Pons (tissue), 1 donor: ENCODE measurements at regions not wholly inside any gene's neighbourhood (a gene's known extent, or its start where the extent isn't known, plus 50 kb on each side); places are given as distances from the start of the nearest gene placed in this dataset.
"Not testable (repeated sequence)": the region's sequence is repeated elsewhere in the genome, so short reads cannot be mapped to it uniquely, and the experiment has no call there.

Experiments
- DNase-seq: peaks from one replicate; pipeline ENCODE4 v3.0.0-alpha.2; 2016; ENCODE audit warnings: low spot score

GRCh38 chr16:15307184-15307583, 70.9 kb downstream of the NPIPA5 start:
- not testable (repeated sequence) for DNase-seq

DNA sequence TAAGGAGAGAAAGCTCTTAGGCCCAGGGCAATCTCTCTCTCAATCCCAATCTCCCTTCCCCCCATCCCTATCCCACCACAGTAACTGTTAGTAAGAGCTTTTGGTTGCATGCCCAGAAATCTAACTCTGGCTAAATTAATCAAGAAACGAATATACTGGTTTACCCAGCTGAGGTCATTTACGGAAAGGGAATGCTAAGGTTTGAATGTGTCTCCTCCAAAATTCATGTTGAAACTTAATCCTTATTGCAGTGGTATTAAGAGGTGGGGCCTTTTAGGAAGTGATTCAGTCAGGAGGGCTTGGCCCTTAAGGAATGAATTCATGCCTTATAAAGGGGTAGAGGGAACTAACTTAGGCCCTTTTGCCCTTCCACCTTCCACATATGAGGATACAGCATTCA, 72.2 kb downstream of the NPIPA5 start:
- not testable (repeated sequence) for DNase-seq

GRCh38 chr16:15303667-15304324, 74.3 kb downstream of the NPIPA5 start:
- DNase-seq: not testable (repeated sequence)

- not testable (repeated sequence) for DNase-seq
These were observed 81.0 kb downstream of the NPIPA5 start for GRCh38 chr16:15297104-15297503.

GRCh38 chr16:15274796-15275195, 103.3 kb downstream of the NPIPA5 start:
- peak; percentile 2 for DNase-seq

GRCh38 chr16:15273964-15274363, 104.1 kb downstream of the NPIPA5 start:
- not testable (repeated sequence) for DNase-seq

DNA sequence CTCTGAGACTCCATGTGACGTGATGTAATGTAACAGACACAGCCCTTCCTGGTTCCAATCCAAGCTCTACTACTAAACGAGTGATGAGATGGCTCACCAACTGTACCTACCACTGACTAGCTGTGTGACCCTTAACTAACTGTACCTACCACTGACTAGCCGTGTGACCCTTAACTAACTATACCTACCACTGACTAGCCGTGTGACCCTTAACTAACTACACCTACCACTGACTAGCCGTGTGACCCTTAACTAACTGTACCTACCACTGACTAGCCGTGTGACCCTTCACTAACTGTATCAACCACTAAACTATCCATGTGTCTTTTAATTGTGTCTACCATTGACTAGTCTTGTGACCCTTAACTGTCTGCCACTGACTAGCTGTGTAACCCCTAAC, 111.2 kb downstream of the NPIPA5 start:
- not testable (repeated sequence) for DNase-seq

DNA sequence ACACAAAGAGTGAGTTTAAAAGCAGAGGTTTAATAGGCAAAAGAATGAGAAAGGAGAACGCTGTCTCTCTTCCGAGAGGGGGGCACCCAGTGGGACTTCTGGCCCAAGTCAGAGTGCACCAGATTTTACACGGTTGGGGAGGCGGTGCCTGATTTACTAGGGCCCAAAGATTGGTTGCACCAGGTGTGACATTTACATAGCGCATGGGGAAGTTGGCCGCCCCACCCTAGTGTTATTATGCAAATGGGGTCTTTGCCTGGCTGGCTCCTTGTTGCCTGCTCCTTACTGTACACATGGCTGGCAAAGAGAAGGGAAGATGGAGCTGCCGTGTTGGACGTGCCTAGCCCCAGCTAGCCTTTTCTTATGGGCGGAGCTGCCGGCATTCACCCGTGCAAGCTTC, 115.9 kb downstream of the NPIPA5 start:
- DNase-seq: not testable (repeated sequence)

DNA sequence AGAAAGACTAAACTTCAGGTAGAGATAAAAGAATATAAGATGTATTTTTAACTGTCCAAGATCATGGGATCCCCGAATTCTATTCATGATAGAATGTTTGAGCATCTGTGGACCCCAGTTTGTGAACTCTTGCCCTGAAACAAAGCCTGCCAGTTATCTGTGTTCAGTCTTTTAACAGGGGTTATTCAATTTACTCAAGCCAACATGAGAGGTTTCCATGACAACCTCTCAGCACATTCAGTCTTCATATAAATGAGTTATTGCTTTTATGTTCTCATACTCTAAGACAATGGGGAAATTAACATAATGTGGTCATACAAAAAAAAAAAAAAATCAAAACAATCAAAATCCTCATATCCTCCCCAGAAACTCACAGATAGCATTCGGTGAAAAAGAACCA, 130.1 kb downstream of the NPIPA5 start:
- not testable (repeated sequence) for DNase-seq

- DNase-seq: not testable (repeated sequence)
These were observed 141.3 kb downstream of the NPIPA5 start for GRCh38 chr16:15236674-15237323.

GRCh38 chr16:15235140-15235539, 141.1 kb upstream of the RRN3 start:
- DNase-seq: not testable (repeated sequence)

- DNase-seq: not testable (repeated sequence)
These were observed 140.6 kb upstream of the RRN3 start for GRCh38 chr16:15234702-15235101.

DNA sequence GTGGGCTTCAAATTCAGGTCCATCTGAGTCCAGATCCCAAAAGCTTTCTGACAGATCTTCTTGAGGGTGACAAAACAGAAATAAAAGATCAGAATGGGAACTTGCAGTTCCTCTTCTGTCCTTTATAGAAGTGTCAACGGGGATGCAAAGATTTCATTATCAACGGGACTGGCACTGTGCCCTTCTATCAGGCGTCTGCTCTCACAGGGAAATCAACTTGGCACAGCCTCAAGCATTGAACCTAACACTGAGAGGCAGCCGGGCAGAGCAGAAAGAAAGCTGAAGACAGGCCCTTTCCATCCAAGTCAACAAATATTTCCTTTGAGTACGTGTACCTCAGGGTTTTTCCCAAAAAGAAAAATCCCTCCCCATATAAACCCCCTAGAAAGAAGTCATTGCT, 136.4 kb upstream of the RRN3 start:
- not testable (repeated sequence) for DNase-seq

DNA sequence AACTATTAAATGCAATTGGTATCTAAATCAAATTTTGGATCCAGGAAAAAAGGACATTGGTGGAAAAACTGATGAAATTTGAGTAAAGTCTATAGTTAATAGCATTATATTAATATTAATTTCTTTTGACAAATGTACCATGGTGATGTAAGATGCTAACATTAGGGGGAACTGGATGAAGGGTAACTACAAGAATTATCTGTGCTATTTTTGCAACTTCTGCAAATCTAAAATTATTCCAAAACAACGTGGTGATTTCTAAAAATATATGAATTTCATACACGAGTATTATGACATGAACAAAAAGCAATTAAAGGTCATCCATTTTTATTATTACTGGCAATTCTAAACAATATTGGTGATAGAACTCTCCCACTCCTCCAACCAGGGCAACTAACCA, 135.6 kb upstream of the RRN3 start:
- DNase-seq: not testable (repeated sequence)

- not testable (repeated sequence) for DNase-seq
These were observed 130.6 kb upstream of the RRN3 start for GRCh38 chr16:15224651-15225050.

DNA sequence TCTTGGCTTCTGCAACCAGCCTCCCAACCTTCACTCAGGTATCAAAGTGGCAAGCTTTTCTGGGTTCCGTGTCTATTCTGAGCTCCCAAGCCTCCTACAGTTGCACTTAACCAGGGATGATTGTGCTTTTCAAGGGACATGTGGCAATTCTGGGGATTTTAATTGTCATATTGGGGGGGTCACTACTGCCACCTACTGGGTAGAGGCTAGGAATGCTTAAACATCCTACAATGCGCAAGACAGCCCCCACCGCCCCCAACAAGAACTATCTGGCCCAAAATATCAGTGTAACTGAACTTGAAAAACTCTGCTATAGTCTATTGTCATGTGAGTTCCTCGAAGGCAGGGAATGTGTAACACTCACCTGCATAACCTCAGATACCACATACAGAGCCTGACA, 129.3 kb upstream of the RRN3 start:
- DNase-seq: not testable (repeated sequence)

- DNase-seq: peak; percentile 19
These were observed 125.9 kb upstream of the RRN3 start for GRCh38 chr16:15219679-15220615.

DNA sequence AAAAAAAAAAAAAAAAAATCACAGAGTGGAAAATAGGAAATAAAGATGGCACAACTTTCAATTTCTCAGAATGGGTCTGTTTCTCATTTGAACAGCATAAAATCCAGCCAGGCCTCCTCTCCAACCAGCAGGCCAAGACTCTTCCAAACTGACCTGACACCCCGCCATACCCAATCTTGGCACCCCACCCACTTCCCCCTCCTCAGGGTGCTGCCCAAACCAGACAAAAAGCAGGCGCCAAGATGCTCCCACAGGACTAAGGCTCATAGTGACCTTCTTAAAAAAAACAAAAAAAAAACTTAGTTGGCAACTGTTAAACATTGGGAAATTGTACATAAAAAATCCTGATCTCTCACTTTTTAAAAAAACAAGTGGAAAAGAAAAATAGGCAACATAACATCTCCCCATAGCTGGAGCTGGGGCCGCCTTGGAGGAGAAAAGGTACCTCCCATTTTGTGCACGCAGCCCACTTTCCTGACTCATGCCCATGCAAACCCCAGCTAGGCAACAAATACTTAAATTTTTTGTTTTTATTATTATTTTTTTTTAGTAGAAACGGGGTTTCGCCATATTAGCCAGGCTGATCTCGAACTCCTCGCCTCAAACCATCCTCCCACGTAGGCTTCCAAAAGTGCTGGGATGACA, 124.9 kb upstream of the RRN3 start:
- not testable (repeated sequence) for DNase-seq

- DNase-seq: not testable (repeated sequence)
These were observed 113.3 kb upstream of the RRN3 start for GRCh38 chr16:15207202-15207981.

GRCh38 chr16:15206439-15206838, 112.4 kb upstream of the RRN3 start:
- DNase-seq: not testable (repeated sequence)

DNA sequence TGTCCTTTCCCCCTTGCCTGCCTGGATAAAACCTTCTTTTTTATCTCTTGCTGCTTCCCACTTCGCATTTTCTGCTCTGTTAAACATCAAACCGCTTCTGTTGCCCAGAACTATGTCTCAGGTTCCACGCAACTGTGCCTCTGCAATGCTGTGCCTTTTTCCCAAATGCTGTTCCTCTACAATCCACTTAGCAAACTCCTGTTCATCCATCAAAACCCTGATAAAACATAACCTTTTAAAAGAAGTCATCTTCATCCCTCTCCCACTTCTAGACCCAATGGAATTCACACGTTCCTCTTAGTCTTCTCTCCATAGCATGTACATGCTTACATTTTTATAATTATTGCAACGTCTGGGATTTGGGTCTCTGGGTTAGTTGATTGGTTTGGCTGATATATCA, 111.9 kb upstream of the RRN3 start:
- DNase-seq: not testable (repeated sequence)
